HG02943 (cell line): ENCODE measurements at regions not wholly inside any gene's neighbourhood (a gene's known extent, or its start where the extent isn't known, plus 50 kb on each side); places are given as distances from the start of the nearest gene placed in this dataset.

ENCODE experiments used
- ATAC-seq: cut with Tn5 transposase; IDR thresholded peaks from one replicate; pipeline ENCODE4 v1.9.1; 2021; ENCODE audit warnings: mild to moderate bottlenecking, low read depth, moderate library complexity; ENCODE audit not compliant: unreplicated experiment

GRCh38 chr7:67542916-67543315, 546.3 kb downstream of the TYW1 start:
- no peak for ATAC-seq

- ATAC-seq, result no peak
Measured at GRCh38 chr7:67547183-67547907, 550.7 kb downstream of the TYW1 start.

GRCh38 chr7:67549126-67549525, 552.5 kb downstream of the TYW1 start:
- ATAC-seq, result no peak

GRCh38 chr7:67550801-67551436, 554.3 kb downstream of the TYW1 start:
- no peak for ATAC-seq

GRCh38 chr7:67552738-67553137, 556.1 kb downstream of the TYW1 start:
- no peak for ATAC-seq

GRCh38 chr7:67553378-67553777, 556.7 kb downstream of the TYW1 start:
- ATAC-seq, result no peak

- no peak for ATAC-seq
Measured at GRCh38 chr7:67554986-67555385, 558.4 kb downstream of the TYW1 start.

GRCh38 chr7:67564959-67565358, 568.3 kb downstream of the TYW1 start:
- ATAC-seq, result no peak

- no peak for ATAC-seq
Measured at GRCh38 chr7:67566101-67566500, 569.5 kb downstream of the TYW1 start.

- ATAC-seq, result no peak
Measured at GRCh38 chr7:67571026-67571545, 574.5 kb downstream of the TYW1 start.

- no peak for ATAC-seq
Measured at GRCh38 chr7:67573639-67574038, 577.0 kb downstream of the TYW1 start.

- no peak for ATAC-seq
Measured at GRCh38 chr7:67588631-67589030, 592.0 kb downstream of the TYW1 start.

- ATAC-seq, result no peak
Measured at GRCh38 chr7:67589183-67589582, 592.5 kb downstream of the TYW1 start.

- ATAC-seq, result no peak
Measured at GRCh38 chr7:67590649-67591048, 594.0 kb downstream of the TYW1 start.

GRCh38 chr7:67593794-67594193, 597.2 kb downstream of the TYW1 start:
- no peak for ATAC-seq

GRCh38 chr7:67595431-67596180, 599.0 kb downstream of the TYW1 start:
- no peak for ATAC-seq

GRCh38 chr7:67597161-67597560, 600.5 kb downstream of the TYW1 start:
- ATAC-seq, result no peak

GRCh38 chr7:67598469-67598868, 601.8 kb downstream of the TYW1 start:
- ATAC-seq, result no peak

GRCh38 chr7:67599331-67600062, 602.9 kb downstream of the TYW1 start:
- ATAC-seq, result no peak

GRCh38 chr7:67602246-67602887, 605.7 kb downstream of the TYW1 start:
- no peak for ATAC-seq
